GM21515 (cell line): ENCODE measurements at regions not wholly inside any gene's neighbourhood (a gene's known extent, or its start where the extent isn't known, plus 50 kb on each side); places are given as distances from the start of the nearest gene placed in this dataset.
A peak's percentile ranks its signal among the peaks of the same experiment; 100 is the strongest.

ENCODE experiments used
- ATAC-seq: cut with Tn5 transposase; IDR thresholded peaks from one replicate; pipeline ENCODE4 v1.9.1; 2021; ENCODE audit not compliant: unreplicated experiment

GRCh38 chr17:72487731-72488494 is 367.1 kb downstream of the SOX9 start:
- ATAC-seq: no peak

DNA sequence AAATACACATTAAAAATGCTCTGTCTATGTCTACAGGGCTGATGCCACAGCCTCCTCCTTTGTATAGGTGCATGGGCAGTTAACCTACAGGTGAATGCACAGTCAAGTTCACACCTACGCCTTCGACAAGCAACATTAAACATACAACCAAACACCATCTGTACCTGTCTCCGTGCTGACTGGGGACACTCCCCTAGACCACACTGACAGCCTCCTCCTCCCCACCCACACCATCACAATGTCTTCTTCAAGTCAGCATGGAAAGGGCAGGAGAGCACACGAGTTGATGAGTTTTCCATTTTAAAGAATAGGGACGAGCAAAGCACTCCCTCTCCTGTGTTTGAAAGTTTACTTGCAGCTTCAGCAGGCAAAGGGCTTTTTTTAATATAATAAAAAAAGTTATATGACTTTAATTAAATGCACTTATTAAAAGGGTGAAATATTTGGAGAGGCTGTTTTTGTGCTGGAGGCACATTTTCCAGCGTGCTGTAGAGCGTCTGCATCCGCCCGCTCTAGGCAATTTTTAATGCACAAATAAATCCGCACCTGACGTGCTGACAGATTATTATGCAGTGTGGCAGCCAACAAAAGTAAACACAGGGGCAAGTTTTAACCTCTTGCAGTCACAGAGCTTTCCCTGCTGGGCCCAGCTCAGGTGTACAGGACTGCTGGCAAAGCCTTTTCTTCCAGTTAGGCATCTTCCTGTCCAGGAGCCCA is 367.9 kb downstream of the SOX9 start:
- no peak for ATAC-seq

GRCh38 chr17:72489272-72489641 is 368.4 kb downstream of the SOX9 start:
- no peak for ATAC-seq

DNA sequence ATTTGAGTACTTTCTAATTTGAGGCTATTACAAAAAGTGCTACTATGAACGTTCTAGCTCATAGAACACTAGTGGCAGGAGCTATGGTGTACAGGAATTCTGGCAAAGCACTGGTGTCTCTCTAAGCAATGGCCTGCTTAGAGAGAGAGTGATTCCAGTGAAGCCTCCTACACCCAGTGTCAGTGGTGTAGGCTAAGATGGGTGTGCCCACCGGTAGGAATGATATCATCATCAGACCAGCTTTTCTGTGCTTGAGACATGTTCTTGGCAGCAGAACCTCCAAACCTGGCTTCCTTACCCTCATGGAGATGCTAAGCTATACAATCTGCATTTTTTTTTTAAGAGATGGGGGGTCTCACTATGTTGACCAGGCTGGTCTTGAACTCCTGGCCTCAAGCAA is 370.3 kb downstream of the SOX9 start:
- no peak for ATAC-seq

GRCh38 chr17:72492494-72492893 is 371.7 kb downstream of the SOX9 start:
- ATAC-seq: no peak

GRCh38 chr17:72492941-72493340 is 372.1 kb downstream of the SOX9 start:
- ATAC-seq: no peak

DNA sequence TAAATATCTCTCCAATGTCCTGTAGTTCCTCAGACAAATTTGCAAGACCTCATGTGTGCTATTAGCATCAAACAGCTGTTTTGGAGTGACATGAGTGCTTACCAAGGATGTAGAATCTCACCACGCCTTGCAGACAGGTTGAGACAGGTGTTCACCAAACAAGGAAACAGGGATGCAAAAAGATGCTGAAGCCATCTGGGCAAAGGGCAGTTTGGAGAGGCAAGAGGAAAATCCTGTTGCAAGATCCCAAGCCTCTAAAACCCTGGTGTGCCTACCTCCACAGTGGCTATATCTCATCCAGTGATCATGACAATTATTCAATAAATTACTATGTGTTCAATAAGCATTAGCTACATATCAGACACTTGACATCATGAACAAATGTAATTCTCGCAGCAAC is 373.7 kb downstream of the SOX9 start:
- no peak for ATAC-seq

DNA sequence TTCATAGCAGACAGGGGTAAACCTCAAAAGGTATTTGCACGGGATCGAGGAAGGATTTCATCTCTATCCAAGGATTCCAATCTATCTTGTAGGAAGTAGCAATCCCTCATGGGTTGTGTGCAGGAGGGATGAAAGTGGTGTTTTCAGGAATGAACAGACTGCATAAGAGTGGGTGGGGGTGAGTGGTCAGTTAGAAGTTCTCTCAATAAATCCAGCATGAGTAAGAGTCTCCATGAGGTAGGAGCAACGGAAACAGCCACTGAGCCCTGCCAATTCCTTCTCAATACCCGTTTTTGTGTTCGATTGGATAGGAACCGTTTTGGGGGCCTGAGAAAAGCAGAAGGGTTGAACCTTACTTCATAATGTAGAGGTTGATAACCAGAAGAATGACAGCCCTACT is 375.6 kb downstream of the SOX9 start:
- ATAC-seq: no peak

DNA sequence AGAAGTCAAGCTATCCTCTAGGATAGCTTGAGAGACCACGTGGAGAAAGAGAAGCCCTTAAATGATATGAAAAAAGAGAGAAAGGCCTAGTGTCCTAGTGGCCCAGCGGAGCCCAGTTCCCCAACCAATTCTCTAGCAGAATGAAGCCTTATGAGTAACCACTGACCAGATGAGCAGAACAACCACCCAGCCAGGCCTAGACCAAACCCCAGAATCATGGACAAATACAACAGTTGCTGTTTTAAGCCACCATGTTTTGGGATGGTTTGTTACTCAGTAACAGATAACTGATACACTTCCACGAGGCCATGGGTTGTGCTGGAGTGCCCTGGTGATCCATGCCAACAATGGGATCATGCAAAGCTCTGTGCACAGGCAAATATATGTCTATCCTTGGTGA is 377.1 kb downstream of the SOX9 start:
- ATAC-seq: no peak

DNA sequence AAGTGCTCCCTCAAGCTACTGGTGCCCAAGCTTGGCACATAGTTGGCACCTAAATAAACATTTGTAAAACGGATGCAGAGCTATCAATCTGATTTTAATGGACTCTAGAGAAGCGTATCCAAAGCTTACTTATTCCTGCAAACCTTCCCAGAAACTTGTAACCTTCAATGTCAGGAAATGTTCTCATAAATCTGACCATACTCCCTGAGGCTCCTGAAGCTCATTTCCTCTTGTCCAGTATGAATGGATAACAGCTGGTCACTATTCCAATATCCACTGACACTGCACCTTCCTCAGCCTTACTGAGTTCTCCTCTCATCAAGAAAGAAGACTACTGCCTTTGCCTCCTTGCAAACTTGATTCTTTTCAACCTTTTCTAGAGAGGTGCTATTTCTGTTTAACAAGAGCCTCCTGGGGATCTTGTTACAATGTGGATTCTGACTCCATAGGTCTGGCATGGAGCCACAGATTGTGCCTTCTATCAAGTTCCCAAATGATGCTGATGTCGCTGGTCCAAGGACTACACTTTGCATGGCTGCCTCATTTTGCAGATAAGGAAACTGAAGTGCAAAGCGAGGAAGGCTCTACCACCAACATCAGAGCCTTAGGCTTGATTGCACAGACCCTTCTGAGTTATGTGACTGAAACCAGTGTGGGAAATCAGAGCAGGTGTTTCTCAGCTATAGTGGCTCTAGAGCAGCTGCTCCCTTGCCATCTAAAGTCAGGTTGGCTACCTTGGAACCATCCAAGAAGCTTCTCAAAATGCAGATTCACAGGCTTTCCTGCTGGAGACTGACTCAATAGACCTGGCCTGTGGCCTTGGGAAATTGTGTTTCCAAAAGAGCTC is 377.8 kb downstream of the SOX9 start:
- ATAC-seq: peak; percentile 47

DNA sequence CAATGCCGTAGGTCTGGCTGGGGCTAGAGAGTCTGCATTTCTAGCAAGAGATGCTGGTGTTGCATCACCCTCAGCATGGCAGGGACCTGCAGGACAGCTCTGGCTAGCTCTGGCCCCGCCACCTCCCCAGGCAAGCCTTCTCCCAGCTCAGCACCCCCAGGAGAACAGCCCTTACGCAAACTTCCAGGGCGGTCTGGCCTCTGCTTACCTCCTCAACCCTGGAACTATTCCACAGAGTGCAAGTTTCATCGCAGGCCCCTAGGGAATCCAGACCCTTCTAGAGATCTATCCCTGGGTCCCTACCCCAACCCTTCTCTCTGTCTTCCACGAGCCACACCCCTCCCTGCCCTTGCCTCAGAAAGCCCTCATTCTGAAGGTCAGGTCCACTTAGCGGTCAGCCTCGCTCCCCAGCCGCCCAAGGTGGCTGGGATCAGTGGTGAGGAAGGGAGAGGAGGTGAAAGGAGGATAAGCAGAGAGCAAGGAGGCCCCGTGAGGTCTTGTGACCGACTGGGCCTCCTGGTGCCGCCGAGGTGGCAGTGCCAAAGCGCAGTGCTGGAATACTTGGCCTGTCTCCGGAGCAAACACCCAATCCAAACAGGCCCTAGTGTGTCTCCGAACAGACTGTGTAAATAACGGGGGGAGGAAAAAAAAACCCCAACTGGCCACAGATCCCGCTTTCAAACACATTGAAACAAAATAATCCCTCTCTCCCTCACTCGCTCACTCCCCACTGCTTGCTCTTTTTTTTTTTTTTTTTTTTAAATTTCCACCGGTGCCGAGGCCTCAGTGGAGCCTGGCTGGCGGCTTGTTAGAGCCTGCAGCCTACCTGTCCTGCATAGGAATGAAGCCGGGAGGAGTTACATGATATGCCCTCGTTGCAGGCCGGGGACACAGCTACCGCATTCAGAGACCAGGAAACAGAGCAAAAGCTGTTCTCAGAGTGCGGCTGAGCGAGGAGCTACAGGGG is 380.9 kb downstream of the SOX9 start:
- no peak for ATAC-seq

- no peak for ATAC-seq
These were observed 381.8 kb downstream of the SOX9 start for GRCh38 chr17:72502371-72503341.

DNA sequence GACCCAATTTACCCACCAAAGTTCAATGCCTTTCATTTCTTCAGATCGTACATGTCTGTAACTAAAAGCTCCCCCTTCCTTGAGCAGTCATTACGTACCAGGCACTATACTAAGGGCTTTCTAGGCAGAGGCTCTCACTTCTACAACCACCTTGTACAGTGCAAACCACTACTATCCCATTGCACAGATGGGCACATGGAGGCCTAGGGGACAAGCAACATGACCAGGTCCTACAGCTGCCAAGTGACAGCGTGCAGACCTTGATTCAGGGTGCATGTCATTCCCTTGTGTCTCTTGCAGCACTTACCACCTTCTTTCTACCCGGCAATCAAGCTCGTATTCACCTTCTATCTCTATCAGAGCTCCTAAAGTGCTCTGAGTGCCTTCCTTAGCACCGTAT is 382.7 kb downstream of the SOX9 start:
- no peak for ATAC-seq

GRCh38 chr17:72504783-72505182 is 384.0 kb downstream of the SOX9 start:
- ATAC-seq: no peak

DNA sequence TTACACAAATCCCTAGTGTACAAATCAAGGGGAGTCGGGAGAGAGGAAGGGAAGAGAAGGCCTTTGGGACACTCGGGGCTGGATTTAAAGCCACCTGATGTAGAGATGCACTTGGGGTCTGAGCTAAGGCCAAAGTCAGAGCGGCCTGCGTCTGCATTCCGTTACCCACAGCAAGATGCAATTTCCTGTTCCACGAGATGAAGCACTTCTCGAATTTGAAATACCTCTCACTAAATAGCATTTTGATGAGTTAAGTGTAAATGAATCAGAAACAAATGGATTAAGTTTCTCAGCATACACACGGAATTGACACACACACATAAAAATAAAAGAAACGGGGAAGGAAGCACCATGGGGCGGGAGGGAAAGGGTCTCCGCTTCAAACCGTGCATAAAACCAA is 386.0 kb downstream of the SOX9 start:
- no peak for ATAC-seq

- no peak for ATAC-seq
These were observed 386.6 kb downstream of the SOX9 start for GRCh38 chr17:72507370-72507769.

DNA sequence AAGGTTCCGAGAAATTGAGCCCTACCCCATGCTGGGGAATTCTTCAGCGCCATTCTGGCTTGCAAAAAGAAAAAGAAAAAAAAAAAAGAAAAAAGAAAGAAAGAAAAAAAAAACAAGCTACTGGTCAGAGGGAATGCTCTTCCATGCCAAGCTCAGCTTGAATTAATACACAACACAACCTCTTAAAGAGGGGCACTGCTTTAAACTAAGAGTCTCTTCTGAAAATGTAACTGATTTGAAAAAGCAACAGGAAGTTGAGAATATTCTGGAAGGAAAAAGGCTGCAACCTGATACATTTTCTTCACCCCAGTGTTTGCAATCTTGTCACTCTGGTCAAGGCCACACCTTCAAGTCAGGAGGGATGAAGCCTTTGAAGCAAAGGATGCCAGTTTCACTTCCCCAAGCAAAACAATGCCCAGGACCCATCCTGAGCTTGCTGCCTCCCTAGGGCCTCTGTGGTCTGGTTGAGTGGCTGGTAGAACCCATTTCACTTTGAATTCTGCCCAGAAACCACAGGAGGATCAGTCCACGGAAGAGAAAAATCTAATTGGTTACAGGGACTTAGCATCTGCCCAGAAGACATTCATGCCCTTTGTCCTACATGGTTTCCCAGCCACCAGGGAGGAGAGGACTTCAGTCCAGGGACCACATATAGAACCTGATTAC is 389.7 kb downstream of the SOX9 start:
- ATAC-seq: no peak

- no peak for ATAC-seq
These were observed 390.4 kb downstream of the SOX9 start for GRCh38 chr17:72511242-72511641.

GRCh38 chr17:72511874-72512273 is 391.1 kb downstream of the SOX9 start:
- ATAC-seq: no peak
